Right forelimb (tissue), 1 donor: ENCODE measurements at regions not wholly inside any gene's neighbourhood (a gene's known extent, or its start where the extent isn't known, plus 50 kb on each side); places are given as distances from the start of the nearest gene placed in this dataset.

ENCODE experiments used
- DNase-seq: peaks from one replicate; pipeline ENCODE4 v3.0.0-alpha.2; 2018

- no peak for DNase-seq
These were observed 83.5 kb downstream of the NDUFS5 start for GRCh38 chr1:39109644-39110043.

DNA sequence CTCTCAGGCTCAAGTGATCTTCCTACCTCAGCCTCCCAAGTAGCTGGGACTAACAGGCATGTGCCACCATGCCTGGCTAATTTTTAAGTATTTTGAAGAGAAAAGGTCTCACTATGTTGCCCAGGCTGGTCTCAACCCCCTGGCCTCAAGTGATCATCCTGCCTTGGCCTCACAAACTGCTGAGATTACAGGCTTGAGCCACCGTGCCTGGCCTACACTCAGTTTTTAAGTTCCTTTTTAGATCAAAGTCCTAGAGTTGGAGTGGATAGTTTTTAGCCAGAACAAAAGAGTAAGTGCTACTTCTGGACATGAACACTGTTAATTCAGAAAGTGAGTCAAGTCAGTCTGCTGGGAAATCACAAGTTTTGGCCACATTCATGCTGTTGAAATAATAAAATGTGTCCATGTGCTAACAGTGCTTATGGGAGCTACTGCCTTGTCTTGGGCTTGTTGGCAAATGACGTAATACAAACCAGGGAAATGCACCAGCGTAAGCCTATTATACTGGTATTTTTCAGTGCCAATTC, 84.2 kb downstream of the NDUFS5 start:
- DNase-seq: no peak

GRCh38 chr1:39110882-39111281, 84.7 kb downstream of the NDUFS5 start:
- no peak for DNase-seq

DNA sequence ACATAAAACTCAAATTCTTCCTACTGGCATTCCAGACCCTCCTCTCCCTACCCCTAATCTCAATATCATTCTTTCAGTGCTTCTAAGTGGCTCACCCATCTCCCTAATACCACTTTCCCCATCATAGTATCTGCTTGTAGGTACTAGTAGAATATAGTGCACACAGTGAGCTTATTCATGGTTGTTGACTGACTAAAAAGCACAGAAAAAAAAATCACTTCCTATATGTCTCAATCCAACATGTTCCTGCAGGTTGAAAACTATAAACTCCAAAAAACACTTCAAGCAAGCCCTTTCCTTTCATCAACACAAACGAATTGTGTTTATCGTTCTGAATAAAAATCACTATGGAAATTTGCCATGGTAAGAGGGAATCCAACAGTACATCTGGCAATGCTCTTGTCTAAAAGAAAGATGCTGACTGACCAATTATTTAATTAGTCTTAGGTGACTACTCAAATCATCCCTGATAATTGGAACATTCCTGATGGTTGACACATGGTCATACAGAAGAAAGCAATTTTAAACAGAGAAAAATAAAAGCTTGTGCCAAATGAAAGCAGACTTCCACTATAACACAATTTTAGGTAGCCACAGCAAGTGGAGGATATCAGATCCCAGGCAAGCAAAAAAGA, 87.1 kb downstream of the NDUFS5 start:
- DNase-seq: no peak

- DNase-seq: no peak
These were observed 89.0 kb upstream of the MACF1 start for GRCh38 chr1:39115271-39116110.

GRCh38 chr1:39116116-39116607, 88.3 kb upstream of the MACF1 start:
- no peak for DNase-seq

- DNase-seq: no peak
These were observed 87.4 kb upstream of the MACF1 start for GRCh38 chr1:39116860-39117728.

DNA sequence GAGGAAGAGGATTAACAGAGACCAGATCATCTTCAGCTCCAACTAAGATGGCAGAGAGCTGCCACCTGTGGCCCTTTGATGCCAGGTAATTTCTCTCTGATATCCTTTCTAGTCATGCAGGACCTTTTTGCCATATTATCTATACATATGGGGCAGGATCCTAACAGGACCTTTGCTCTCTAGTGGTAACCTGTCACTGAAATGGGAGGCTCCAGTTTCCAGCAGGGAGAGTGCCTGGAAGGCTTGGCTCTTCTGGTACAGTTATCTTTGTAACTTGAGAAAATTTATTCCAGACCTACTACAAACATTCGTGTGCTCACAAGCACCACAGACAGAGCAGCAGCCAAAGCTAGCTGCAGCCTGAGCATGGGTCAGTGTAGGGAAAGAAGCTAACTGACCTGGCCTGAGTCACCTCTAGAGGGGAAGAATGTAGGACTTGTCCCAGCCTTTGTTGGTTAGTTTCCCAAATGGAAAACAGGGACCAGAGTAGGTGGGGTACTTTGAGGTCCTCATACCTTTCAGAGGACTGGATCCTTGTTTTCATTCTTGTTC, 86.5 kb upstream of the MACF1 start:
- DNase-seq: no peak

DNA sequence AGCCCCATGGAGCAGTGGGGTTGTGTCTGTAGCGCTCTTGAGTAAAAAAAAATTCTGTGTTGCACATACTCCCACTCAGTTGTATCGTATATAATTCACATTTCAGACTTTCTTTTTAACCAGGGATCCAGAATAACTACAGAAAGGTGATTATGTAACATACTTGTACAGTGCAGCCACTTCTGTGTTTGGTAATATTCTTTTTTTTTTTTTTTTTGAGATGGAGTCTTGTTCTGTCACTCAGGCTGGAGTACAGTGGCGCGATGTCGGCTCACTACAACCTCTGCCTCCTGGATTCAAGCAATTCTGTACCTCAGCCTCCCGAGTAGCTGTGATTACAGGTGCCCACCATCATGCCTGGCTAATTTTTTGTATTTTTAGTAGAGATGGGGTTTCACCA, 82.4 kb upstream of the MACF1 start:
- DNase-seq: no peak

DNA sequence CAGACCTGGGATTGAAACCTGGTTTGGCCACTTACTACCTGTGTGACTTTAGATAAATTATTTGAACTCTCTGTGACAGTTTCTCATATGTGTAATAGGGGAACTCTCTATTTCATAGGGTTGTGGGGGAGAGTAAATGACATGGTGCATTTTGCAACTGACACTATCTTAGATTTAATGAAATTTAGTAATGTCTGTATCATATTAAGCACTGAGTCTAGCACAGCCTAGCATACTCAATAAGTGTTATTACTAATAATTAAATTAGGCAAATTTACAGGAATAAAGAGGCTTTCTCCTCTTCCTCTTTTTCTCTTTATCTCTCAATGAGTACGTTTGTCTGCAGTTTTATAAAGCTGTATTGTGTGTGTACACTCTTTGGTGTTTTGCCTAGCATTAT, 80.2 kb upstream of the MACF1 start:
- no peak for DNase-seq

DNA sequence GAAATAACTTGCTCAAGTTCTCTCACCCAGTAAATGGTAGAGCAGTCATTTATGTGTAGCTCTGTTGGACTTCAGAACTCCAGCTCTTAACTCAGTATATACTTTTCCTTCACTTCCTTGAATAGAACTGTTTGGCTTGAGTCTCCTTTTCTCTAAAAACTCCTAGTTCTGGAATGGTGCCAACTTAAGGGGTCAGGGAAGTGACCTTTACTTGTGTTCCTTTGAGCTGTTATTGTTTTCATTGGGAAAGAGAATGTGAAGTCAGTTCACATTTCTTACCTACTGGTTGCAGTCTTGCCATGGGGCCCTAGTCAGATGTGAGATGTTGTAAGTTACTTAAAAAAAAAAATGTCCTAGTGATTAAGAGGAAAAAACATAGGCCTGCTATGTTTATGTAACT, 77.0 kb upstream of the MACF1 start:
- DNase-seq: no peak

DNA sequence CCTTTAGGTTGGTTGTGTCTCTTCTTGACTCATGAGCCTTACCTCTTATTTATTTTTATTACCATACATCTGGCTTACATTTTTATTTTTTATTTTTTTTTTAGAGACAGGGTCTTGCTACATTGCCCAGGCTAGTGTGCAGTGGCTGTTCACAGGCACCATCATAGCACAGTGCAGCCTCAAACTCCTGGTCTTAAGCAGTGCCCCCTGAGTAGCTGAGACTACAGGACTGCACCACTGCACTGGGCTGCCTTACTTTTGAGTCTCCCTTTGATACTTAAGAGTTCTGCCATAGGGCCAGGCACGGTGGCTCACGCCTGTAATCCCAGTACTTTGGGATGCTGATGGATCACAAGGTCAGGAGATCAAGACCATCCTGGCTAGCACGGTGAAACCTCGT, 76.4 kb upstream of the MACF1 start:
- DNase-seq: no peak

DNA sequence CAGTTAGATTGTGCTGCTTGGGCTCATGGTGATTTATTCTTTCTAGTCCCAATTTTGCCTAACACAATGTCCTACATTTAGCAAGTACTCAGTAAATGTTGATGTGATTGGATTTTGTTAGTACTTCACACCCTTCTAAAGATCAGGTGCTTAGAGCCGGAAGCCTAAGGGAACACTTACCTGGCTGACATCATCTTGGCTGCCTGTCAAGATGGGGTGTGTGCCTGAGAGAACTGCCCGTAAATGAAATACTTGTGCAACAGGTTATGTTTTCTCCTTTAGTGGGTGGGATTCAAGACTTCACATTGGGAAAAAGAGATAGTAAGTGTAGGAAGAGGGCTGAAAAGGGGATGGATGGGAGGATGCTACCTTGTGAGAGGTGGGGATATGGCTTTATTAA, 75.5 kb upstream of the MACF1 start:
- DNase-seq: no peak

DNA sequence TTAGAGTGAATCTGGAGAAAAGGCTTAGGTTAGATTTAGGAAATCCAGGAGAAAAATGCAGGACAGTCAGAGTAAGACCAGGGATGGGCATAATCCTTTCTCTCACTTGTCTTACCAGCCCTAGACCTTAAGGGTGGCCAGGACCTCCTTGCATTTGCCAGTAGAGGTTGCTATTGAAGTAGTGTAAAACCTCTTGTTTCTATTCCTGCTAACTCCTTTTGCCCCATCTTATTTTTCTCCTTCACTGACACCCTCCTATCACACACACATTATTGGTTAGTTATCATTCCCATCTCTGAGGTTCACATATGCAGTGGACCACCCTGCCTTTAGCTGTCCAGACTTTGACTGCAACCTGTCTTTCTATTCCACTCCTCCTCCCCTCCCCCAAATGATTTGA, 75.0 kb upstream of the MACF1 start:
- no peak for DNase-seq

DNA sequence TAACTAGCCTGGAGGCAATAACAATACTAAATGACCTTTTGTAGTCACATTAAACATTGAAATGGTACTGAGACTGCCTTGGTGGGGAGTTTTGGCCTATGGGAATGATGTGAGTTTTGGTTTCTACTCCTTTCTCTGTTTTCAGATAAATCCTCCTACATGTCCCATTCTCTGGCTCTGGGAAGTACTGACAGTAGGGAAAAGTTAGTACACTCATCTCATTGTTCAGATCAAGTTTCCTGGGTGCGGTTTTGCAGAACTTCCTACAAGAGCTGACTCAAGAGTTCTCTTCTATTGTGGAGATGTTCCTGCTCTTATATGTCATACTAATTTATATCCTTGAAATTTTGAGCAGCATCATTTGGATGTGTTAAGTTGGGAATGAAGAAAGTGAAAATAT, 74.2 kb upstream of the MACF1 start:
- no peak for DNase-seq

- no peak for DNase-seq
These were observed 72.6 kb upstream of the MACF1 start for GRCh38 chr1:39131940-39132339.

- no peak for DNase-seq
These were observed 71.8 kb upstream of the MACF1 start for GRCh38 chr1:39132505-39133339.

DNA sequence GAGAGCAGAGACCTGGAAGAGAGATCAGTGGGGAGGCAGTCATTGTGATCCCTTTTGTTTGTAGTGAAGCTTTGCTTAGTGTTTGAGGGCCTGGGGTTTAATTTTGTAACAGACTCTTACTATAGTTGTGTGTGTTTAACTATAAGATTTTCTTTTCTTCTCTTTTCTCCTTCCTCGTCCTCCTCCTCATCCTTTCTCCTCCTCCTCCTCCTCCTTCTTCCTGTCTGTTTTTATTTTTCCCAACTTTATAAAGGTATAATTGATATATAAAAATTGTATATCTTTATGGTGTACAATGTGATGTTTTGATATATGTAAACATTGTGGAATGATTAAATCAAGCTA, 71.2 kb upstream of the MACF1 start:
- no peak for DNase-seq

GRCh38 chr1:39134768-39135333, 69.6 kb upstream of the MACF1 start:
- DNase-seq: no peak

- no peak for DNase-seq
These were observed 67.9 kb upstream of the MACF1 start for GRCh38 chr1:39136638-39137037.

DNA sequence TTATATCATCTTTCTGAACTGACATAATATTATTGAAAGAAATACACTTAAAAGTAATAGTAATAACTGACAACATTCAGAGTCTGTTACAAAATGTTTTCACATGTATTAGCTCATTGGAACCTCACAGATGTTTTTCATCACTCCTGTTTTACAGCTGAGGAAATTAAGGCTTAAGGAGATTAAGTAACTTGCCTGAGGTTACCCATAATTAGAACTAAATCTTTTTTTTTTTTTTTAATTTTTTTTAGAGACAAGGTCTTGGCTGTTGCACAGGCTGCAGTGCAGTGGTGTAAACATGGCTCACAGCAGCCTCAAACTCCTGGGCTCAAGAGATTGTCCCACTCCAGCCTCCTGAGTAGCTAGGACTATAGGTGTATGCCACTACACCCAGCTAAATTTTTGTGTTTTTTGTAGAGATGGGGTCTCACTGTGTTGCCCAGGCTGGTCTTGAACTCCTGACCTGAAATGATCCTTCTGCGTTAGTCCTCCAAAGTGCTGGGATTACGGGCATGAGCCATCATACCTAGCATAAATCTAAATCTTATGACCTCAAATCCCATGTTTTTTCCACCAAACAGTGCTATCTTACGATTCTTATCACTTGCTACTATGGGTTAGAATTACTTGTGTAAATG, 64.7 kb upstream of the MACF1 start:
- no peak for DNase-seq
